Thymus (tissue), 11 donors: ENCODE measurements at regions not wholly inside any gene's neighbourhood (a gene's known extent, or its start where the extent isn't known, plus 50 kb on each side); places are given as distances from the start of the nearest gene placed in this dataset.
A peak's percentile ranks its signal among the peaks of the same experiment; 100 is the strongest.

Experiments used
- DNase-seq, 9 donors: peaks; one replicate each; pipeline ENCODE4 v3.0.0-alpha.2; 2013; ENCODE audit warnings: low spot score in 9 of 9, low read depth in 6 of 9, missing footprints in 1 of 9
- H3K27ac ChIP-seq, 2 donors: one replicate each; pipeline ENCODE4 v1.5.1; 2013; ENCODE audit warnings: control low read depth in 1 of 2, low read depth in 1 of 2, low read length in 1 of 2, mild to moderate bottlenecking in 1 of 2, moderate library complexity in 1 of 2
- H3K27me3 ChIP-seq, 2 donors: one replicate each; pipeline ENCODE4 v1.5.1; 2013; ENCODE audit warnings: low read length in 1 of 2; ENCODE audit not compliant: control insufficient read depth in 2 of 2, insufficient read depth in 1 of 2
- H3K36me3 ChIP-seq, 2 donors: one replicate each; pipeline ENCODE4 v1.5.1; 2013; ENCODE audit warnings: low read length in 1 of 2, mild to moderate bottlenecking in 1 of 2, moderate library complexity in 1 of 2; ENCODE audit not compliant: control insufficient read depth in 2 of 2, insufficient read depth in 2 of 2
- H3K4me1 ChIP-seq, 2 donors: one replicate each; pipeline ENCODE4 v1.5.1; 2013; ENCODE audit warnings: low read length in 2 of 2; ENCODE audit not compliant: control insufficient read depth in 2 of 2, insufficient read depth in 2 of 2
- H3K4me3 ChIP-seq, 2 donors: one replicate each; pipeline ENCODE4 v1.5.1; 2013; ENCODE audit warnings: low read length in 2 of 2, control low read depth in 1 of 2, mild to moderate bottlenecking in 1 of 2
- H3K9me3 ChIP-seq, 2 donors: one replicate each; pipeline ENCODE4 v1.5.1; 2013; ENCODE audit warnings: low read length in 1 of 2, mild to moderate bottlenecking in 1 of 2; ENCODE audit not compliant: control insufficient read depth in 2 of 2, insufficient read depth in 1 of 2
- WGBS: extraction: QIAGEN DNeasy Blood & Tissue Kit; methylation state at CpG from one replicate; pipeline ENCODE4 v1.1.7; 2013; 5-methylcytosine and 5-hydroxymethylcytosine counted together
- donor health status: healthy.

DNA sequence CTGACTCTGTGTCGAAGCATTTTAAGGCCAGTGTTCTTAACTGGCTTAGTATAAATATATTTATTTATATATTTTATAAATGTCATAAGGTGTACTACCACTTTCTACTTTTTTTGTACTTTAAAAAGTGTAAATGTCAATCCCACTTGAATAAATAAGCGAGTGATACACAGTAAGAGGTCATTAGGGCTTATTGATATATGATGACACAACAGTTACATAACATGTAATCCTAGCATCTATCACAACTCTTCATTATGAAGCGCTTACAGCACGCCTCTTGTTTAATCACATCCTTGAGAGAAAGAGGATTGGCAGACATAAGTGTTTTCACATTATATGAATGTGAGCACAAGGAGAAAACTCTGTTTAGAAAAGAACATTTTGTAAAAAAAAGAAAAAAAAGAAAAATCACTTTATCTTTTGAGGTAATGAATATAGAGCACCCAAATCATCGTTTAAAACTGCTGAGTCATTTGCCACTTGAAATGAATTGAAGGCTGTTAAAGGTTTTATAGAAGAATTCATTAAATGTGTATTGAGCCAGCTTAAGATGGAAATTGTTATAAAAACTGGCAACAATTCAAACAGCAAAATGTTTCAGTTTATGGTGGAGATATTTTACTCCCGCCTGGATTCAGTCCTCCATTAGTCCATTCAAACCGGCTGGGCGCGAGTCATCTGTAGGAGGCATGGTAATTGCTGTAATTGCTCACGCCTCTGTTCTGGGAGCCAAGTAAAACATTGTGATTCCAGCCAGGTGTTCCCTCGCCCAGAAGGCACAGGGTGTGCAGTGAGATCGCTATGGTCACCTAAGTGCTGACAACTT lies 627.3 kb upstream of the KIRREL3 start:
- H3K27ac ChIP-seq: no peak overlapping the region
- H3K36me3 ChIP-seq: no peaks in the 10 kb centered on the region
- H3K4me1 ChIP-seq: peaks cover 0 to 3% of the 10 kb centered on the region in 2 donors
- no peak overlapping the region for H3K4me3 ChIP-seq
- WGBS: 87% methylated on average over 12 of the region's 12 CpGs
- DNase-seq: no peak
- no peaks in the 10 kb centered on the region for H3K9me3 ChIP-seq
- H3K27me3 ChIP-seq: no peaks in the 10 kb centered on the region

DNA sequence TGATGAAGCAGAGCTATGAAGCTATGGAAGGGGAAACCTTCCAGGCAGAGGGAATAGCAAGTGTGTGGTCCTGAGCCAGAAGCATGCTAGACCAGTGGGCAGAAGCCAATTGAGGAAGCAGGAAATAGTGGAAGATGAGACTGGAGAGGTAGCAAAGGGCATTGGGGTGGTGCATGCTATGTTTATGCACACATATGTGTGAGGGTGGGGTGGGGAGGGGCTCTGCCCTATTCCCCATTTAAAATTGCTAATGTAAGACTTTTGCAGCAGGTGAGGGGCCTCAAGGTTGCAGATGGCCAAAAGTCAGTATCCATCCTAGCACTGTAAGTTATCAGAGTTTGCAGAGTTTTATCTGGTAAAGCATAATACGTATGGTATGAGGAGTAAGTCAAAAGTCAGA lies 626.6 kb upstream of the KIRREL3 start:
- H3K36me3 ChIP-seq: no peaks in the 10 kb centered on the region

DNA sequence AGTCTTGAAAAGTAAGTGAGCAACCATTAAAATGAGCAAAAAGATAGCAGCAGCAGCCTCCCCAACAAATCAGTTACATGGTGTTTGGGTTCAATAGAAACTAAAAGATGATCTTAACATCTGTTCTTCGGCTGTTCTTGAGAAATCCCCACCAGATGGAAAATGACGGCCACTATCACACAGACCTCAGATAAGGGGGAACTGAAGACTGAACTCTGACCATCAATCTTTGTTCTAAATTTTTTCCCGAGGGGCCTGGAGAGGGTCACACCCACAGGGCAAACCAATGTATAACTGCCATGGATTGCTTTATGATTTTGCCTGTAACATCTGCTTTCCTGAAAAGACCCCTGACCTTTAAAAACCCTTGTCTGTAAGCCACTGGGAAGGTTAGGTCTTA lies 624.8 kb upstream of the KIRREL3 start:
- DNase-seq: no peak
- 78% methylated on average over 3 of the region's 3 CpGs for WGBS
- Histone ChIP-seq H3K4me3 (no peak overlapping the region), H3K27ac (no peak overlapping the region), H3K9me3 (no peaks in the 10 kb centered on the region), H3K4me1 (peaks cover 0 to 3% of the 10 kb centered on the region in 2 donors), H3K36me3 (no peaks in the 10 kb centered on the region), H3K27me3 (no peaks in the 10 kb centered on the region)

More for the DNA sequence above, 626.6 kb upstream of the KIRREL3 start:
- no peak for DNase-seq
- Histone ChIP-seq H3K27ac (no peak overlapping the region), H3K9me3 (no peaks in the 10 kb centered on the region), H3K27me3 (no peaks in the 10 kb centered on the region), H3K4me3 (no peak overlapping the region), H3K4me1 (peaks cover 0 to 3% of the 10 kb centered on the region in 2 donors)
- WGBS: 97% methylated on average over 1 of the region's 1 CpG

DNA sequence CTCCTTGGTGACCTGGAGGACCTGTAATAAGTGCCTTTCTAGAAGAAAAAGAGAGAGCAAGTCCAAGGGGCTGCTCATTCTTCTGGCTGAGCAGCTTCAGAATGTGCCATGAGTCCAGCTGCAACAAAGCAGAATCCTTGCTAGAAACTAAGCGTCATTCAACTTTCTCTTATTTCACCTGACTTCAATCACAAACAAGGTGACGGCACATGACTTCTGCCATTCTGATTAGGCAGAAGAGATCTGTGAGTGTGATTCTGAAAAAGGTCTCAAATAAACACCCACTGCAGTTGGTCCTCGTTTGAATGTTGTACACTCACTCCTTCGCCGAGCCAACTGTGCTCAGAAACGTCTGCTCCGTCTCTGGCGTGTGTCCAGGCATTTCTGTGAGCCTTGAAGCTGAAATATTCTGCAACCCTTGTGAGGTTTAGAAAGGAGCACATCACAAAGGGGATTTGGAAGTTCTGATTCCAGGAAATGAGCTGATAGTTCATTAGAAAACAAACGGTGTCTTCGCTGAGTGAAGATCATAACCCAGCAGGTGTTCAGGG lies 623.8 kb upstream of the KIRREL3 start:
- Histone ChIP-seq H3K9me3 (no peaks in the 10 kb centered on the region), H3K27ac (peak overlapping the region in 1 of 2 donors; percentile 10), H3K4me3 (no peak overlapping the region), H3K27me3 (no peaks in the 10 kb centered on the region), H3K36me3 (no peaks in the 10 kb centered on the region), H3K4me1 (peaks cover 0 to 3% of the 10 kb centered on the region in 2 donors)
- peak in 3 of 9 donors; percentile 2 to 23 (median 3) for DNase-seq
- 34% methylated on average over 10 of the region's 10 CpGs for WGBS

GRCh38 chr11:127622686-127623085 lies 622.1 kb upstream of the KIRREL3 start:
- H3K27me3 ChIP-seq: no peaks in the 10 kb centered on the region
- no peak overlapping the region for H3K27ac ChIP-seq
- H3K4me3 ChIP-seq: no peak overlapping the region
- H3K4me1 ChIP-seq: peaks cover 0 to 3% of the 10 kb centered on the region in 2 donors
- no peaks in the 10 kb centered on the region for H3K36me3 ChIP-seq
- DNase-seq: no peak
- no peaks in the 10 kb centered on the region for H3K9me3 ChIP-seq

DNA sequence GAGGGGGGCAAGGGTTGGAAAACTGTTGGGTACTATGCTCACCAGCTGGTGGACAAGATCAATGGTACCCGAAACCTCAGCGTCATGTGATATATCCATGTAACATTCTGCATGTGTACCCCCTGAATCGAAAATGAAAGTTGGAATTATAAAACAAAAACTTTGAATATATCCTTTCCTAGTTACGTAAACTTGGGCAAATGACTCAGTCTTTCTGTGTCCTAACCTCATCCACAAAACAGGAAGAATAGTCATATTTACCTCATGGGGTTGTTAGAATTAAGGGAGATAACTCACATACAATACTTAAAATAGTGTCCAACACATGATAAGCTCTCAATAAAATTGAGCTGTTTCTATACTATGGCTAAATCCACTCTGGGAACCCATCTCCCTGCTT lies 620.1 kb upstream of the KIRREL3 start:
- DNase-seq: no peak
- no peaks in the 10 kb centered on the region for H3K36me3 ChIP-seq
- WGBS: 96% methylated on average over 4 of the region's 4 CpGs
- no peak overlapping the region for H3K27ac ChIP-seq
- no peak overlapping the region for H3K4me3 ChIP-seq
- H3K9me3 ChIP-seq: no peaks in the 10 kb centered on the region
- no peaks in the 10 kb centered on the region for H3K27me3 ChIP-seq
- H3K4me1 ChIP-seq: peaks cover 0 to 3% of the 10 kb centered on the region in 2 donors

GRCh38 chr11:127619946-127620345 lies 619.4 kb upstream of the KIRREL3 start:
- no peak for DNase-seq
- H3K36me3 ChIP-seq: no peaks in the 10 kb centered on the region
- no peaks in the 10 kb centered on the region for H3K27me3 ChIP-seq
- no peak overlapping the region for H3K27ac ChIP-seq
- no peak overlapping the region for H3K4me3 ChIP-seq
- H3K4me1 ChIP-seq: peaks cover 0 to 3% of the 10 kb centered on the region in 2 donors
- H3K9me3 ChIP-seq: no peaks in the 10 kb centered on the region
- WGBS: 88% methylated on average over 5 of the region's 5 CpGs

DNA sequence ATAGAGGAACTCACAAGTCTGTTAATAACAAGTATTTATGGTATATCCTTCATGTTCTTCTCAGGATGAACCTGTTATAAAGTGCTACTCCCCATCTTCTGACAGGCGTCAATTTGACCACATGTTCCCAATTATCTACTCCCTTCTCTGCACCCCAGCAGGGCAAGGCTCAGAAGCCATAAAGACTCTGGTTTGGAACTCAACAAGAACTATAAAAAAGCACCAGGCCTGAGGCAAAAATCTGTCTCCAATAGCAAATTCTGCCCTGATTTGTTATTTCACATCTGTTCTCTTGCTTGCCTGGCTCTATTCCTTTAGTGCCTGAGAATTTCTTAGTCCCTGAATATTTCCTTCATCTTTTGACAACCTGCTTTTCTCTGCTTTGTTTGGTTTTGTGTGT lies 618.2 kb upstream of the KIRREL3 start:
- H3K27ac ChIP-seq: no peak overlapping the region

GRCh38 chr11:127616158-127616557 lies 615.6 kb upstream of the KIRREL3 start:
- no peak overlapping the region for H3K27ac ChIP-seq
- no peak overlapping the region for H3K4me3 ChIP-seq
- 95% methylated on average over 8 of the region's 8 CpGs for WGBS
- H3K36me3 ChIP-seq: no peaks in the 10 kb centered on the region
- H3K9me3 ChIP-seq: no peaks in the 10 kb centered on the region
- H3K27me3 ChIP-seq: no peaks in the 10 kb centered on the region
- DNase-seq: no peak
- H3K4me1 ChIP-seq: no peaks in the 10 kb centered on the region

More for the DNA sequence above, 618.2 kb upstream of the KIRREL3 start:
- Histone ChIP-seq H3K36me3 (no peaks in the 10 kb centered on the region), H3K9me3 (no peaks in the 10 kb centered on the region), H3K4me3 (no peak overlapping the region), H3K4me1 (no peaks in the 10 kb centered on the region), H3K27me3 (no peaks in the 10 kb centered on the region)
- 99% methylated on average over 1 of the region's 1 CpG for WGBS
- DNase-seq: no peak
